Middle frontal gyrus (tissue), 1 donor: ENCODE measurements at regions not wholly inside any gene's neighbourhood (a gene's known extent, or its start where the extent isn't known, plus 50 kb on each side); places are given as distances from the start of the nearest gene placed in this dataset.

Experiments
- DNase-seq: peaks from one replicate; pipeline ENCODE4 v3.0.0-alpha.2; 2015; ENCODE audit warnings: low spot score; ENCODE audit errors: extremely low spot score

DNA sequence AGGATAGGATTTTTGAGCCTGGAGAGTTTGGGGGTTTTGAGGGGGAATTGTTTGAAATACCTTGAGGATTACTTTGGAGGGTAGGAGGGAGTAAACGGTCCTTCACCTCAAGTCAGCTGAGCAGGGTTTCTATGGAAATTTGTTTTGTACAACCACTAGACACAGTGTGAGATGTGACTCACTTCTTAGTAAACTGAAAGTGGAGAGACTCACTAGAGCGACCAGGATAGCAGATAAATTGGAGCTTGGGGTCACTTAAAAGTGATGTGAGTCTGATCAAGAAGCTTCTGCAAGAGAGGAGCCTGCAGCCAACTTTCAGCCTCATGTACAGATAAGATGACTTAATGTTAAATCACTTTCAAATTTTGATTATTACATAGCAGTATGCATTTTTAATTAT, 1945.9 kb upstream of the NUDT12 start:
- DNase-seq, result no peak

DNA sequence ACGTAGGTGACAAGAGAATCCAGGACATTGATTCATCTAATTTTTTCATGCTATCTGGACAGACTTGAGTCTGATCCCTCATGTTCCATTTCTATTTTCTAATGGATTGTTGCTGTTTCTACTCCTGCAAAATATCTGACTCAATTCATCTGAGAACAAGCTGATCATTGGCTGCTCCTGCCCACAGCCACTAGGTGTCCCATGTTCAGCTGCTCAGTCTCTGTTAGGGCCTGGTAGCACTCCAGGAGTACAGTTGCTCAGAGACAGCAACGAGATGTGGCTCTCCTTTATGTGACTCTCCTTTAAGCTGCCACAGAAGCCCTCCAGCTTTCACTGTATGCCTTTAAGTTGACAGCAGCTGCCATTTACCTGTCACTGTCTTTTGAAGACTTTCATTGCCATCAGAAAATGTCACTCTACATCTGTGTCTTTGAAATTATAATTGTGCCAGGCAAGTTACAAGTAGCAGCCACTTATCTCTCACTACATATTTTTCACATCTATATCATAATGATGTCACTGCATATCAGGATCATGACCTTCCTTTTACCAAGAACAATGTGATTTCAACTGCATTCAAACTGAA, 1944.2 kb upstream of the NUDT12 start:
- DNase-seq, result no peak

DNA sequence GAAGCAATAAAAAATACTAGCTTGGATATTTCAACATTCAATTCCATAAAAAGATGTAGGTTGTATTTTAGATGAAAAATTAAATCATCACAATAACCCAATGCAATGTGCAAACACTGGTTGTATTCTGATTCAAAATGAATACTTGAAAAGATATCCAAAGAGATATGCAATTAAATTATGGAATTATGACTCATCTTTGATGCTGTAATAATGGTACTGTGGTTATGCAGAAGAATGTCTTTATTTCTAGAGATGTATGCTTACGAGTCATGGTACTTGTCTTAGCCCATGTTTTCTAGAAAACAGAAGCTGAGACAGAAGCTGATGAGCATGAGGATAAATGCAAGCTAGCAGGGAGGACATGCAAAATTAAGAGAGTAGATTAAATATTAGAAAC, 1941.4 kb upstream of the NUDT12 start:
- no peak for DNase-seq

DNA sequence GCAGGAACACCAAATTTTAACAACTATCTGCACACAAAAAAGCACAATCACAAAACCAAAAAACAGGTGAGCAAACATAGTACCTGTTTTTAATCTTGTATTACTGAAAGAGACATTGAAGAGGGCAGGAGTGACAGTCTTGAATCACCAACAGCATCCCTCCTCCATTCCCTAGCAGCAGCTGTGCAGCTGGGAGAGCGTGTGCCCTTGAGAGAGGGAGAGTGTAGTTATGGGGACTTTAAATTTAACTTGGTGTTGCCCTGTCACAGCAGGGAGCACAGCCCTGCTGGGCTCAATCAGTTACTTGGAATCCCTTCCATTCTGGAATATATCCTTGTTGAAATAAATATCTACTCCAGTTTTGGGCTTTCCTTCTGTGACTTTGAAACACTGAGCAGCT, 1938.7 kb upstream of the NUDT12 start:
- DNase-seq, result no peak

DNA sequence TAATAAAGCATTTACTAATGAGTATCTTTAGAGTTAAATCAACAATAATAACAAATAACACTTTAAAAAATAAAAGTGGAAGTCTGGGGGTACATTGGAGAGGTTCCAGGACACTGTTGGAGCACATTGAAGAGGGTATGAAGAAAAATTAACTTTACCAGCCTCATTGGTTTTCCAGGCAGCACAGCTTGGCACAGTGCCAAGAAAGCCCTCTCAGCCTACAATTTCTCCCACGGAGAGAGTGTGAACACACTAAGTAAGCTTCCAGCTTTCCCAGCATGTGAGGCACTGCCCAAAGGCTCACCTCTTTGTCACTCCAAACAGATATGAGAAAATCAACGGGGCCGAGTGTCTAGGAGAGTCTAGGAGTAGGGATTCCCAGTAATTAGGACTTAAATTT, 1912.8 kb upstream of the NUDT12 start:
- DNase-seq, result no peak

DNA sequence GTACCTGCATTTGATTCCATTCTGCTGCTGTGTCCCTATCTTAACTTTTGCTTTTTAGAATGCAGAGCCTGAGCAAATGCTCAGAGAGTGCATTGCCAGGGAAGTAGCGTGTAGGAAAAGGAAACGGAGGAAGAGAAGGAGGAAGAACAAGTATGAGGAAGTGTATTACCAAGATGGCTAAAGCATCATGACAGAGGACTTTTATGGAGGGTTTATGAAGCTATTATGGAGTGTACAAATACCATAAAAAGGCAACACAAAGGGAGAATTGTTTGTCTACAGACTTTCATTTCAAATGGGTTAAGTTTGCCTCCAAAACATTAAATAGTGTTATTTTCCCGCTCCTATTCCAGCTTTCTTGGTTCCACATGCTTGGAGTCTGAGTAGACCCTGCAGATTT, 1899.8 kb upstream of the NUDT12 start:
- no peak for DNase-seq

DNA sequence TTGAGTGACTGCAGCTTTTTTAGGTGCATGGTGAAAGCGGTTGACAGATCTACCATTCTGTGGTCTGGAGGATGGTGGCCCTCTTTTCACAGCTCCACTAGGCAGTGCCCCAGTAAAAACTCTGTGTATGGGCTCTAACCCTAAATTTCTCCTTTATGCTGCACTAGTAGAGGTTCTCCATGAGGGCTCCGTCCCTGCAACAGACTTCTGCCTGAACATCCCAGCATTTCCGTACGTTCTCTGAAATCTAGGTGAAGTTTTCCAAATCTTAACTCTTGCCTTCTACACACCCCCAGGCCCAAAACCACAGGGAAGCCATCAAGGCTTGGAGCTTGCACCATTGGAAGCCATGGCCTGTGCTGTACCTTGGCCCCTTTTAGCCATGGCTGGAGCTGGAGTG, 1898.1 kb upstream of the NUDT12 start:
- no peak for DNase-seq

DNA sequence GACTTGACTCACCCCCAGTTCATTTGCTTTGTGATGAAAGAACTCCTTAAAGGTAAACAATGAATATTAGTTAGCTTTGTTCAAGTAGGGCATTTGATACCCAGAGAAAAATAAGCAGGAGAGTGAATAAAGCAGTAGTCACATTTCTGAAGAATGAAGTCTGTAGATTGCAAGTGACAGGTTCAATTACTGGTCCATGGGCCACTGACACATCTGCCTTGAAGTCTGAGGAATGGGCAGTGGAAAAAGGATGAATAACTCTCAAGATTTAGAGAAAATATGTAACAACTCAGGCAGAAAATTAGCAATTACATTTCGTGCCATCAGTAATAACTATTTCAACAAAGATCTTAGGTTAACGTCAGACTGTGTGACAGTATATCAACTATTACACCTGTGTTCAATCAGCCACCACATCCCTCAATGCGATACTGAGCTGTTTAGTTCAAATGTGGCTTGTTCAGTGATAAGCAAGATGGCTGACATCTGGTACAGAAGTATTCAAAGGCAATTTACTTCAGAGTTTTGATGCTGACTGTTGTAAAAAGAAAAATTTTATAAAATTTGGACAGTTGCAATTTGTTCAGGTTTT, 1890.7 kb upstream of the NUDT12 start:
- no peak for DNase-seq

DNA sequence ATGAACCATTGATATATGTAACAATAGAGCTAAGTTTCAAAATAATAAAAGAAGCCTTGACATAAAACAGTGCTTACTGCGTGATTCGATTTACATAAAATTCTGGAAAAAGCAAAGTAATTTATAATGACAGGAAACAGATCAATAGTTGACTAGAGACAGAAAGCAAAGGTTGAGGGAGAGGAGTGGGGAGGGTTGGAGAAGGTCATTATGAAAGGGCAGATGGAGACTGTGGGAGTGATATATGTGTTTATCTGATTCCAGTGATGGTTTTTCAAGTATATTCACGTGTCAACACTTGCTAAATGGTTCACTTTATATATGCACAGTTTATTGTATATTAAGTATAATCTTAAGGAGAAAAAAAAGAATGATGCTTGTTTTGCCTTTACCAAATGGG, 1885.7 kb upstream of the NUDT12 start:
- DNase-seq, result no peak

DNA sequence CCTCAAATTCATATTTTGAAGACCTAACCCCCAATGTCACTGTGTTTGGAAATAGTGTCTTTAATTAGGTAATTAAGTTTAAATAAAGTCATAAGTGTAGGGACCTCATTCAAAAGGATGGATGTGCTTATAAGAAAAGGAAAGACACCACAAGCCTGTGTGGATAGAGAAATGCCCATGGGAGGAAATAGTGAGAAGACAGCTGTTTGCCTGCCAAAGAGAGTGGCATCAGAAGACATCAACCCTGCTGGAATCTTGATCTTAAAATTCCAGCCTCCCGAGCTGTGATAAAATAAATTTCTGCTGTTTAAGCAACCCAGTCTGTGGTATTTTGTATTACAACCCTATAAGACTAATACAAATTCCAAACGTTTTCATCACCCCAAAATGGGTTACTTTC, 1867.9 kb upstream of the NUDT12 start:
- no peak for DNase-seq

DNA sequence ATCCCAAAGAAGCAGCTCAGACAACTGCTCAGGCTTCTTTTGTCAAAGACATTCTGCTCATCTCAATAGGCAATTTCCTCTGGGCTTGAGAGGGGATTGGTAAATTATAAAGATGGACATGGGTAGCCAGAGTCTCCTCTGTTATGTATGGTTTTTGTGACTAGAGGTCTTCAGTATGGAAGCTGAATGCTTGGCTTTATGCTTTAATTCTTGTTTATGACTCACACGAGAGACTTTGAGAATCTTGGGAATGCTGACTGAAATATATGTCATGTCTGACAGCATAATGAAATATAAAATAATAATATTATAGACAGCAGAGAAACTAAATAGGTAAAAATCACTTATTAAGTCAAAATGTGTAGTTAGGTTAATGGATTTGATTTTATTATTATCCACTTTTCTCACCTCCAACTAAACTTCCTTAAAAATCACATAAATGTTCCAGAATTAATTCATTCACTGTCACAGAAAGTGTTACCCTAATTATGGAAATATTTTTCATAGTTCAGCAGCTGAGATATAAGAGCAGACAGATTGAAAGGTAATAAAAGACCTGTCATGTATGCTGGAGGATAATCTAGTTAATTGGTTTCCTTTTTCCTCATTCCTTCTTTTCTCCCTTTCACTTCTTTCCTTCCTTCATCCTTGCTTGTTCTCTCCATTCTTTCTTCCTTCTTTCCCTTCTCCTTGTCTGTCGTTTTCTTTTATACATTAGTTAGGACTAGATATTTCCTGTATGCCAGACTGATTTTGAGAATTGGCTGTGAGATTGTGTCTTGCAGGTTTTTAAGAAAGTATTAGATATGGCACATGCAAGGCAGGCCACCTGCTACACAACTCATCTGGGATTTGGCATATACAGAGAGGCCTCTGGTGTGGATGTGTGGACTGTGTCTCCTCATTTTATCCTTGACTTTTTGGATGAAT, 1866.1 kb upstream of the NUDT12 start:
- DNase-seq, result no peak

DNA sequence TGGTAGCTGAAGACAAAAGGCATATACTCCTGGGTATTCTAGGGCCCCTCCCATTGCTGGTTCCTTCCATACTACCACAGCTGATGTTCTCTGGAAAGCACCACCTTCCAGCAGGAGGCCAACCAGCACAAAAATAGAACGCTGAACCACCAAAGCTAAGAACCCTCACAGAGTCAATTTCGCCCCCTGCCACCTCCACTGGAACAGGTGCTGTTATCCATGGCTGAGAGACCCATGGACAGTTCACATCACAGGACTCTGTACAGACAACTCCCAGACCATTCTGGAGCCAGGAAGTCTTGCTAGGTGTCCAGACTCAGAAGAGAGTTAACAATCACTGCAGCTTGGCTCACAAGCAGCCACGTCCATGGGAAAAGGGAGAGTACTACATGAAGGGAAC, 1851.5 kb upstream of the NUDT12 start:
- no peak for DNase-seq

DNA sequence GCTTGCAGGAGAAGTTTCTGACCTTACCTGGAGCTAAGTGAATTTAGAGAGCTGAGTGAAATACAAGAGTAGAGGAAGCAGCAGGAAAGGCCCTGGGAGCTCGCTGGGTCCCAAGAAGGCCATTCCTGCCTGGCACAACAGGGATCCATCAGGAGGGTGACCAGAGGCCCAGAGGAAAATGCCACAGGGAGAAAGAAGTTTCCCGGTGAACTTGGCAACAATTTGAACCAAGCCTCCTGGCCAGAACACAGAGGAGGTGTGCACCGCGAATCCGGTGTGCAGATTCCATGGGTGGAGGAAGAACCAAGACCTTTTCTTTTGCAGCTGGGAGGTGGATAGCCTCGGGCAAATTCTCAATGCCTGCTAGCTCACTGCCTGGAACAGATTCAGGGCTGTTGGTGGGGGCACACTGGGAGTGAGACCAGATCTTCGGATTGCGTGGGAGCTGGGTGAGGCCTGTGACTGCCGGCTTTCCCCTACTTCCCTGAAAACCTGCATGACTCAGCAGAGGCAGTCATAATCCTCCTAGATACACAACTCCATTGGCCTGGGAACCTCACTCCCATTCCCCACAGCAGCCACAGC, 1850.9 kb upstream of the NUDT12 start:
- no peak for DNase-seq

DNA sequence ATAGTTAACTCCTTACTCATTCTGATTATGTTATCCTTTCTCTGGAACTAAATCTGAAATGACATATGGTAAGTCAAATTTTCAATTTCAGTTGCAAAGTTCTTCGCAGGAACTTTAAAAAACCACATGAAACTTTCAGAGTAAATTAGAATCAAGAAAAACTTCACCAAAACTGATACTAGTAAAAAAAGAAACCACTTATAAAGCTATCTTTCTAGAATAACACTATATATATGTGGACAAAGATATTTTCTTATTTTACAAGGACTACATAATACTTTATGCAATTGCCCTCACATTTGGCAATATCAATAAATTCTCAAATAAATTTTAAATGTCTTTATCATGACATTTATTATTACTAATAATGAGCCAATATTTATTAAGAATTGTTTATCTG, 1847.1 kb upstream of the NUDT12 start:
- DNase-seq, result no peak

DNA sequence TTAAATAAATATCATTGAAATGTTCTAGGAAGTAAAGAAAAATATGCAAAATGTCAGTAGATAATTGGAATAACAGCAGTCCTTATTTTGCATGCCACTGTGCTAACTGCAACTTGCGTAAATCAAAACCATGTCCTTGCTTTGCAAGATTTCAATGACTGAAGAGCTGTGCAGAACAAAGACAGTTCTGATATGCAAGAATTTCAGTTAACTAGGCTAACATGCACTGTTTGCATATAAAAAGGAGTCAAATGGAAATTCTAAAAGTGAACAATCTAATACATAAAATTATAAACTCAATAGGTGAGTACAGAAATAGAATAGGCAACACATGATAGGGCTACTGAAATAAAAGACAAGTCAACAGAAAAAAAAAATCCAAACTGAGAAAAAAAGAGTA, 1844.6 kb upstream of the NUDT12 start:
- no peak for DNase-seq

DNA sequence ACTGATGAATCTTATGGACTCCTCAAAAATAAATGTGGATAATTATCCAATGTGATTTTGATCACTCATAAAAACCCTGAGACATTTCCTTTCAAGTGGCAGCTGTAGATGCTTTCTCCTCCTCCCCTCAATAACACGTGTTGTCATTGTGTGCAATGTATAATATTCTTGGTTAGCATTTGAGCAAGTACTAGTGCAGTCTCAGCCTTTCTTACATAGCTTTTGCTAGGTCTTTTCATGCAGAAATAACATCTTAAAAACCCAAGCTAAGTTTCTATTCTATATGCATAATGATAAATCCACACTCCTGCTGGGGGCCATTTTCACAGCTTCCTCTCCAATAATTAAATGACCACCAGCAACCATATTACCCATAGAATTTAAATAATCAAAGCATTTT, 1835.2 kb upstream of the NUDT12 start:
- no peak for DNase-seq

DNA sequence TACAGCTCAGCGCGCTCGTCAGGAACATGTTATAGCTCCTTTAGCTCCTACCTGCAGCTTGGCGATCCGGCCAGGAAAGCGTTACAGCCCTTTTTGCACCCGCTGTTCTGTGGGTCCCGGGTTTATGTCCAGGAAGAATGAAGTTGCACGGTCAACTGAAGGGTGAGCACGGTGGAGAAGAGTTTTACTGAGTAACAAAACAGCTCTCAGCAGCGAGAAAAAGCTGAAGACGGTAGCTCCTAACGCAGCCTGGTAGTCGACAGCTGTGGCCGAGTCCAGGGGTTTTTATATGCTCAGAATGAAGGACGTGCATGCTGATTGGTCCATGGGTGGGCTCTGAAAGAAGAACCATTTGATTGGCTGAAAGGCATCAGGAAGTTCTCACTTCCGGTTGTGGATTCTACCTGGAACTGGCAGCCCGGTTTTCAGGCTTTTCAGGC, 1830.1 kb upstream of the NUDT12 start:
- DNase-seq, result no peak

DNA sequence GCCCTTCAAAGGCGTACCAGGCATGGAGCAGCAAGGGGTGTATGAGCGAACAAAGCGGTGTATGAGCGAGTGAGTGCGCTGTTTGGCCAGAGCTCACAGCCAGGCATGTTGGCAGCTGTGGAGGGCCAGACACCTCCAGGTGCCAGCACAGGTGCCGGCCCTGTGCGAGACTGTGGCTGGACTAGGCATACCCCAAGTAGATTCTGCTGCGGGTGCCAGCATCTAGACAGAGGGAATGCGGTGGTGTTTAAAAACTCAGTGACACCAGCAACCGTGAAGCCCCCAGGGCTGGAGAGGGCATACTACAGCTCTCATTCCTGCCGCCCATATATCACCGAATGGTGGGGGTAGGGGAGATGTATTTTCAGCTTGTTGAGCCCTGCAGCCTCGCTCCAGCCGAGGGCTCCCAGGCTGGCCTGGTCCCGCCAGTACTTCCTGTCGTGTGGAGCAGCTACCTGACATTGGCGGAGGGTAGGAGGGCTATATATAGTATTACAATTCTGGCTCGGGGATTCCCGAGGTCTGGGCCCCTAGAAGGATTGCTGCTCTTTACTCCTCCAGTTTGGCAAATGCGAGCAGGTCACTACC, 1829.6 kb upstream of the NUDT12 start:
- no peak for DNase-seq

DNA sequence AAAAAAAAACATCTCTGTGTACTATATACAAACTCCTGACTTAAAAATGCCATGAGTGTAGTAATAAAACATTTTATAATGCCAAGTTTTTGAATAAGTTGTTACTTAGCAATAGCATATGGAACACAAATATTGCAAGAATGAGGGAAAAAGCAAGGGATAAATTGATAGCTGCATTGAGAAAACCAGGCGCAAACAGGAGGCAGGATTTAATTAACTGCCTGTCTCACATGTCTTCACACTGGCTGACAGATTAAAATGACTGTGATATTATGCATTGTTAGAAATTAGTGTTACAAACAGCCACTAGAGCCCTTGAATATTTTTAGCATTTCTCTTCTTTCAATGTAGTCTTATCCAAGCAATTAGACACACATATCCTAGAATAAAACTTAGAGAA, 1817.5 kb upstream of the NUDT12 start:
- DNase-seq, result no peak

DNA sequence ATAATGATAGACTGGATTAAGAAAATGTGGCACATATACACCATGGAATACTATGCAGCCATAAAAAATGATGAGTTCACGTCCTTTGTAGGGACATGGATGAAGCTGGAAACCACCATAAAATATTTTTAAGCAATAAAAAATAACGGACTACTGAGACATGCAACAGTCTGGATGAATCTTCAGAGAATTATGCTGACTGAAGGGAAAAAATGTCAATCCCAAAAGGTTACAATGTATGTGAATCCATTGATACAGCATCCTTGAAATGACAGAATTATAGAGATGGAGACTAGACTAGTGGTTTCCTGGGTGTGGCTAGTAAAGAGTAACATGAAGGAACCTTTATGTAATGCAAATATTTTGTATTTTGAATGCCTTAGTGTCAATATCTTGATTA, 1808.6 kb upstream of the NUDT12 start:
- DNase-seq, result no peak

DNA sequence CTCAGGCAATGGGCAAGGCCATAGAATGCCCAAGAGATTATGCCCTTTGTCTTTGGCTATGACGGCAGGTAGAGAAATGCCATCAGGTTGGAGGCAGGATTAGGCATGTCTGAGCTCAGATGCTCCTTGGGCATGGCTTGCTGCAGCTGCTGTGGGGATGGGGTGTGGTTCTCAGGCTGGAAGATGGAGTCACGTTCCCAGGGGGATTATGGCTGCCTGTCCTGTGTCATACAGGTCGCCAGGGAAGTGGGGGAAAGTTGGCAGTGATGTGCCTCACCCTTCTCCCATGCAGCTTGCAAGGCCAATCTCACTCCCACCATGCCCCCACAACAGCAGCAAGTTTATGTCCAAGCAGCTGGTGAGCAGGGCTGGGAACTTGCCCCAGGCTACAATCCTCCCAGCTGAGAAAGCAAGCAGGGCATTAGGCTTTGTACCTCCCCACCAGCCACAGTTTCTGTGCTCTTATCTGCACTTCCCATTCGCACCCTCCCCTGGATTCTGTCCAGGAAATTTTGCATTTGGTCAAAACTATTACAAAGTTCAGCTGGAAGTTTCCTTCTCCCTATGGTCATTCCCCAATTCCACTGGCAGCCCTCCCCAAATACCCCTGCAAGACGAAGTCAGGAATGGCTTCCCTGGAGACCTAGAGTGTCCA, 1788.0 kb upstream of the NUDT12 start:
- no peak for DNase-seq
